ENCODE measurements at regions not wholly inside any gene's neighbourhood (a gene's known extent, or its start where the extent isn't known, plus 50 kb on each side); places are given as distances from the start of the nearest gene placed in this dataset.

- TF ChIP-seq CTCF (IDR thresholded peaks at IDR 0.05) (no peak), POLR2A (IDR thresholded peaks at IDR 0.05) (no peak)
Observed at GRCh38 chr15:100723315-100723801, 121.0 kb downstream of the ASB7 start.
